ENCODE measurements at regions not wholly inside any gene's neighbourhood (a gene's known extent, or its start where the extent isn't known, plus 50 kb on each side); places are given as distances from the start of the nearest gene placed in this dataset.

- DNase-seq = no peak
Observed at GRCh38 chr10:128693493-128694131, 567.4 kb upstream of the MKI67 start.

- DNase-seq = no peak
Observed at GRCh38 chr10:128694168-128694850, 568.1 kb upstream of the MKI67 start.

DNA sequence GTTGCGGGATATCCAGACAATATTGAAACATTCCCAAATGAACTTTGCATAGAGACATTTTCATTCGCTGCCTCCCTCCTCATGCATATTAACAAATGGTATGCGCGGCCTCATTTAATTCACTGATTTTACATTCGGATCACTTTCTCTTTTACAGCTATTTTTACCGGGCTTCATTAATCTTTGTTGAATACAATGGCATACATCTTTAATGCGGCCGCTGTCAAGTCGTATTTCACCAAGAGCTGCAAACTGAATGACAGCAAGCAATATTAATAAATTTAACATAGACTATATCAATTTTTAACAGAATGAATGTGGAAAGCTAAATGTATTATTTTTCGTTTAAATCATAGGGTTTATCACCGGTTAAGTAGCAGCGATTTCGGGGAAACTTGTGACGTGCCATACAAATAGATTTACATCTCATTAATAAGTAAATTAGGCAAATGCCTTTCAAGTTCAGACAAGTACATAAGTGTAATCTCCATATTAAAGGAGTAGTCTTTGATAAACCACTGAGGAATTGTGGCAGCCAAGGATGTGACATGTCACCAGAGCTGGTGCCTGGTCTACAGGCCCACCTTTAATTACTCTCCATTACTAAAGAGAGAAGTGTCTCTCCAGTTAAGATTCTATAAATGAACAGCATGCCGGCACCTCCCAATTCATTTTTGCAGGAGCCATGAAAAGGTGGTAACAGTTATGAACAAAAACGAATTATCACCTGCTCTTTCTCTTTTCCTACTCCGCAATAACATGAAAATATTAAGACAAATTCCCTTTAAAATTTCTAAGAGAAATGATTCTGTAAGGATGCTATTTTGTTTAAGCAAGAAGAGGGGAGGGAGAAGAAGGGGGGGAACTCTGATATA is 568.9 kb upstream of the MKI67 start:
- no peak for DNase-seq

DNA sequence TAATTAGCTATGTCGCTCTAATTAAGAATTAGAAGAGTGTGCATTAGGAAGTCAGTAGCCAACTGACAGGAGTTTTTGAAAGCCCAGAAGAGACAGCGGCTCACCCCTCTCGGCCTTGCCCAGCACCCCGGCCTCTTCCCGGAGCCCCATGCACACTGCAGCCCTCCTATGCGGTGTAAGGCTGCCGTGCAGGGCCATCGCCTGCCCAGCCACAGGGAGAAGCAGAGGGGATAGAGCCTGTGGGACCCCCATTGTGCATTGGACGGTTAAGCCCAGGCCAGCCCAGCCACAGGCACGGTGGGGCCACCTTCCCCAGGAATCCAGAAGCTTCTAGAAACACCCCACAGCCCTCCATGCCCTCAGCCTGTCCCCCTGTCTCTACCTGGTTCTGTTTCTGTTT is 569.7 kb upstream of the MKI67 start:
- DNase-seq = no peak

- DNase-seq = no peak
Observed at GRCh38 chr10:128697437-128697836, 571.2 kb upstream of the MKI67 start.

DNA sequence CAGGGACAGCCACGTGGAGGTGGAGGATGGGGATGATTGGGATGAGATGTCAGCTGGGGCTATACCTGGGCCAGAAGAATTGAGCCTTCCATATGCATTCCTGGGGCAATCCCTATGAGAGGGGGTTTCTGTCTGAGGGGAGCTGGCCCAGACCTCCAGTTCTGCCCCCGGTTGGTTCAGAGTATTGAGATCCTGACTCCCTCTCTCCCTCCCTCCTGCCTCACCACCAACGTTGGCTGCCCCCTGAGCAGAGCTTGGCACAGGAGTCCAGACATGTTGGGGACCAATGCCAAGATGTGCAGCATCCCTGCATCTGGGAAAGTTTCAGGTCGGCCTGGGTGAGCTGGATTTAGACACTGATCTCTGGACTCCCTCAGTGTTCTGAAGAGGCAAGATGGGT is 575.2 kb upstream of the MKI67 start:
- DNase-seq = no peak

- no peak for DNase-seq
Observed at GRCh38 chr10:128701837-128702236, 575.6 kb upstream of the MKI67 start.

- DNase-seq = no peak
Observed at GRCh38 chr10:128704716-128705115, 578.5 kb upstream of the MKI67 start.

DNA sequence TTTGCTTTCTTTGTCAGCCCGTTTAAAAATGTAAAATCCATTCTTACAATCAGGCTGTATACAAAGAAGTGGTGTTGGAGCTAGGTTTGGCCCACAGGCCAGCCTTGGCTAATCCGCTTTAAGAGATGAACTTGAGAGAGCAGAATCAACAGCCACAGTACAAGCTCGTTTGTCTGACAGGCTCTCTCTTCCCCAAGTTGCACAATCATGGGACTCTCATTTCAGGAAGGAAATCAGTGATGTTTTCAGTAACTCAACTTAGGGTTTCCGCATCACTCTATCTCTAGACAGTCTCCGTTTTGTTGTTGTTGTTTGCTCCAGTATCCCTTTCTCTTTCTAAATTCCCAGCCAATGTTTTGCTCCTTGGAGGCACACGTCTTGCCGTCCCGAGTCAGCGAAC is 582.0 kb upstream of the MKI67 start:
- DNase-seq = no peak

GRCh38 chr10:128709686-128710085 is 583.5 kb upstream of the MKI67 start:
- DNase-seq = no peak

- DNase-seq = no peak
Observed at GRCh38 chr10:128710098-128710797, 584.0 kb upstream of the MKI67 start.

- no peak for DNase-seq
Observed at GRCh38 chr10:128710798-128711183, 584.6 kb upstream of the MKI67 start.

GRCh38 chr10:128711806-128712205 is 585.6 kb upstream of the MKI67 start:
- DNase-seq = no peak

- no peak for DNase-seq
Observed at GRCh38 chr10:128712661-128713400, 586.6 kb upstream of the MKI67 start.

DNA sequence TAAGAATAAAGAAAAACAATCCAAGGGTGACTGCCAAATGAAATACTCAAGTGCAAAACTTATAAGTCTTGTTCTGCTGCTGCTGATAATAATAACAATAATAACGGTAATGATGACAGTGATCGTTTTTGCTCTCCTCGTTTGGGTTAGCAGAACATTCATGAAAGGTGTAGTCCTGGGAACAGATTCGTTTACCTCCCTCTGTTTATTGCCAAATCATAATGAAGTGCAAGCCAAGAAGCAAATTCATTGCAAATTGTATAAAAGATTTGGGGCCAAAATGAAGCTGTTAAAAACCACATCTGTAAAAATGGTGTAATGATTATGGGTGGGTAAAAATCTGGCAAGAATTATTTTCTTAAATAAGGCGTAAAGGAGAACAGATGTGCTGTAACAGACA is 587.2 kb upstream of the MKI67 start:
- no peak for DNase-seq

GRCh38 chr10:128713874-128714570 is 587.8 kb upstream of the MKI67 start:
- DNase-seq = no peak

- no peak for DNase-seq
Observed at GRCh38 chr10:128714644-128715415, 588.6 kb upstream of the MKI67 start.

- DNase-seq = no peak
Observed at GRCh38 chr10:128716181-128716580, 590.0 kb upstream of the MKI67 start.

DNA sequence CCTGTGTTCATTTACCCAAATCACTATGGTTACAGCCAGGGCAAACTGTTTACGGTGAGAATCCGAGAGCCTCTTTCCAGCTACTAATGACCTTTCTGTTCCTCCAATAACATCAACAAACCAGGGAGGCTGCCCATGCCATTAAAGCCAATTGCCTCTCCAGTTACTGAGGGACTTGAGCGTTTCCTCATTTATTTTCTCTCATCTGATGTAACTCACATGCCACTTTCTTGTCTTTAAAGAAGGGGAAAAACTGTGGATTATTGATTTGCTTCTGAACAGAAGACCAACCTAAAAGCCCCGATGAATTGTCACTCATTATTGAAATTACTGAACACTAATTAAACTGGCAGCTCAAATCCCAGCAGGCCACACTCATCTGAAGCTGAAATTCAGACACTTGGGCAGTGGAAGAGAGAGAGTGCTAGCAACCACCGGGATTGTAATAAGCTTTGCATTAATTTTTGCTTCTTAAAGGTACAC is 595.8 kb upstream of the MKI67 start:
- no peak for DNase-seq

GRCh38 chr10:128722947-128723346 is 596.7 kb upstream of the MKI67 start:
- DNase-seq = no peak

DNA sequence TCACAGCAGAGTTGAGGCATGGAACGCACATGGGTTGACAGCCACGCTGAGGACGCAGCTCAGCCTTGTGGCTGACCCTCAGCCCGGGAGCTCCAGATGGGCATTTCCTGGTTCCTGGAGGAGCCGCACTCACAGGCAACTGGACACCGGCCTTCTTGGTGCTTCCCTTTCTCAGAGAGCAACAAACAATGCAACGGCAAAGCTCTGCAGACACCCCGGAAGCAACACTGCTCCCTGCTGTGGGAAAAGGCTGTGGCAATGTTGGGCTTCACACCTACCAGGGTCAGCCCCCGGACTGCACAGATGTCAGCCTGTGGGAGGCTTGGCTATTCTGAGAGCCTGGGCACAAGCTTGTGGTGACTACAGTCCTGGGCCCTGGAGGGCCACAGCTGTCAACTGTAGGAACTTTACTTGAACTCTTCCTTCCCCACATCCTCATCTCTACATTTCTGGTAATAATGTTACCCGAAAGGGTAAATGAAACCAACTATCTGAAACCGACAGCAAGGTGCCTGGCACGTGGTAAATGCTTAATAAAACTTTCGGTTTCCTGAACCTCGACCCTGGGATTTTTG is 597.5 kb upstream of the MKI67 start:
- DNase-seq = no peak
